HepG2 (cell line): ENCODE measurements at regions not wholly inside any gene's neighbourhood (a gene's known extent, or its start where the extent isn't known, plus 50 kb on each side); places are given as distances from the start of the nearest gene placed in this dataset.

Experiments used
- ATAC-seq: fragments of 200-7000 bp; cut with Tn5 transposase; 3 replicates; pipeline ENCODE4 v1.9.1; 2020; ENCODE audit warnings: mild to moderate bottlenecking, moderate library complexity
- BruUV-seq: library from RNA; stranded (reverse); fragments of 400-500 nt; replicated peaks from 2 replicates; lab custom pipeline; 2021; lab: Mats Ljungman, UMichigan
- CTCF ChIA-PET: fragments of 300-600 bp; formaldehyde crosslinking; extraction: SDS; loops from one replicate; lab custom pipeline; 2021; ENCODE audit warnings: low total read pairs, inconsistent platforms, low intra/inter-chr PET ratio; lab: Yijun Ruan, JAX
- POLR2A ChIA-PET: fragments of 350-600 bp; sonication (Branson Sonifier 250); formaldehyde crosslinking; loops from one replicate; lab custom pipeline; 2020; ENCODE audit warnings: antibody characterized with exemption, inconsistent platforms; lab: Yijun Ruan, JAX
- DNase-seq: peaks from one replicate; pipeline ENCODE4 v3.0.0-alpha.2; 2015; ENCODE audit warnings: low spot score
- FAIRE-seq: peaks from 3 replicates; lab custom pipeline; 2011; peaks lifted over from hg19 to GRCh38; lab: Jason Lieb, UNC
- H2AFZ ChIP-seq: one replicate; pipeline ENCODE4 v1.6.1; 2011; ENCODE audit warnings: low read length, inconsistent platforms
- H3K27ac ChIP-seq: fragments of 300-600 bp; 3 replicates; pipeline ENCODE4 v1.8.0; 2011; ENCODE audit warnings: mixed run types, mild to moderate bottlenecking, mixed read lengths, low read length, inconsistent platforms; ENCODE audit not compliant: insufficient read depth; ENCODE audit errors: extremely low read length
- H3K27me3 ChIP-seq, 2 experiments: fragments of 200-600 bp in 1 of 2; 2 replicates in 1 of 2; 3 replicates in 1 of 2; pipeline versions ENCODE4 v1.6.0 to v1.8.0; 2011; ENCODE audit warnings: low read length in 2 of 2, mild to moderate bottlenecking in 2 of 2, moderate library complexity in 2 of 2, inconsistent platforms in 1 of 2; ENCODE audit not compliant: insufficient read depth in 2 of 2, control insufficient read depth in 1 of 2
- H3K36me3 ChIP-seq, 2 experiments: fragments of 200-600 bp in 1 of 2; replicated peaks in 1 of 2; 2 replicates in 1 of 2; 3 replicates in 1 of 2; pipeline versions ENCODE4 v1.5.1 to v1.8.0; 2011; ENCODE audit warnings: low read length in 2 of 2, inconsistent platforms in 1 of 2; ENCODE audit not compliant: insufficient read depth in 2 of 2, control insufficient read depth in 1 of 2
- H3K4me1 ChIP-seq: 2 replicates; pipeline ENCODE4 v1.5.1; 2012; ENCODE audit warnings: low read length, inconsistent platforms; ENCODE audit not compliant: insufficient read depth
- H3K4me2 ChIP-seq: 2 replicates; pipeline ENCODE4 v1.6.0; 2011; ENCODE audit warnings: low read depth, low read length, inconsistent platforms
- H3K4me3 ChIP-seq, 3 experiments: fragments of 200-600 bp in 1 of 3; sonication (generic), shearing (Covaris generic) in 1 of 3; replicated peaks in 1 of 3; 2 replicates each; pipeline ENCODE4 v1.5.1; 2011 to 2016; ENCODE audit warnings: low read length in 3 of 3, inconsistent platforms in 2 of 3, low read depth in 2 of 3, mild to moderate bottlenecking in 2 of 3, control low read depth in 1 of 3, mixed read lengths in 1 of 3; ENCODE audit not compliant: insufficient read depth in 1 of 3
- H3K79me2 ChIP-seq: one replicate; pipeline ENCODE4 v1.6.1; 2011; ENCODE audit warnings: low read length, inconsistent platforms; ENCODE audit not compliant: insufficient read depth
- H3K9ac ChIP-seq: 2 replicates; pipeline ENCODE4 v1.6.0; 2011; ENCODE audit warnings: mild to moderate bottlenecking, low read depth, low read length, inconsistent platforms; ENCODE audit not compliant: insufficient read depth
- H3K9me3 ChIP-seq: 2 replicates; pipeline ENCODE4 v1.5.1; 2012; ENCODE audit warnings: mild to moderate bottlenecking, low read length
- H4K20me1 ChIP-seq: 2 replicates; pipeline ENCODE4 v1.6.0; 2011; ENCODE audit warnings: inconsistent platforms, mild to moderate bottlenecking, low read length, moderate library complexity; ENCODE audit not compliant: insufficient read depth
- ARNT2 ChIP-seq: sonication (generic); formaldehyde crosslinking; IDR thresholded peaks from 2 replicates; pipeline ENCODE4 v1.8.0; 2022; ENCODE audit warnings: mild to moderate bottlenecking, low read depth, missing genetic modification reagents, moderate library complexity
- CEBPG ChIP-seq: IDR thresholded peaks from 2 replicates; pipeline ENCODE4 v1.6.1; 2016
- CTCF ChIP-seq: sonication (generic); formaldehyde crosslinking; IDR thresholded peaks from 2 replicates; pipeline ENCODE4 v1.5.0; 2020; ENCODE audit warnings: mild to moderate bottlenecking, missing genetic modification reagents, moderate library complexity
- GPN1 ChIP-seq: sonication (generic); formaldehyde crosslinking; IDR thresholded peaks from 2 replicates; pipeline ENCODE4 v1.5.1; 2020; ENCODE audit warnings: missing genetic modification reagents, borderline replicate concordance
- HDAC6 ChIP-seq: fragments of 200-600 bp; sonication (generic); IDR thresholded peaks from 2 replicates; pipeline ENCODE4 v1.7.0; 2017; ENCODE audit warnings: mild to moderate bottlenecking, antibody characterized with exemption, low read length, low read depth
- HHEX ChIP-seq: IDR thresholded peaks from 2 replicates; pipeline ENCODE4 v1.6.1; 2016; ENCODE audit warnings: control low read depth
- HMG20B ChIP-seq: conservative IDR thresholded peaks from 2 replicates; pipeline ENCODE4 v1.6.1; 2016; ENCODE audit warnings: missing genetic modification reagents, missing compliant biosample characterization
- KAT2B ChIP-seq: fragments of 150-350 bp; IDR thresholded peaks from 2 replicates; pipeline ENCODE4 v1.6.1; 2014; ENCODE audit warnings: low read depth, low read length, borderline replicate concordance
- PBX3 ChIP-seq: sonication (generic); formaldehyde crosslinking; IDR thresholded peaks from 2 replicates; pipeline ENCODE4 v1.8.1; 2023; ENCODE audit warnings: missing genetic modification reagents, inconsistent platforms, borderline replicate concordance
- POLR2AphosphoS2 ChIP-seq: IDR thresholded peaks from 2 replicates; pipeline ENCODE4 v1.6.1; 2011; ENCODE audit warnings: low read depth, low read length, improper control_type of control experiment
- RARG ChIP-seq: sonication (generic); formaldehyde crosslinking; IDR thresholded peaks from 2 replicates; pipeline ENCODE4 v1.4.0; 2020; ENCODE audit warnings: low read depth, mild to moderate bottlenecking, missing genetic modification reagents
- RCOR2 ChIP-seq: IDR thresholded peaks from 2 replicates; pipeline ENCODE4 v1.6.1; 2016; ENCODE audit warnings: missing biosample characterization, missing genetic modification reagents
- SRSF4 ChIP-seq: fragments of 200-400 bp; formaldehyde crosslinking; IDR thresholded peaks from one replicate; pipeline ENCODE4 v1.6.1; 2018; ENCODE audit warnings: mild to moderate bottlenecking, low read depth, low read length, moderate library complexity; ENCODE audit not compliant: poor library complexity, severe bottlenecking
- STAT5B ChIP-seq: sonication (generic); formaldehyde crosslinking; IDR thresholded peaks from 2 replicates; pipeline ENCODE4 v1.4.0; 2020; ENCODE audit warnings: missing genetic modification reagents
- TBX3 ChIP-seq: fragments of 450-650 bp; IDR thresholded peaks from 2 replicates; pipeline ENCODE4 v1.6.1; 2017; ENCODE audit warnings: antibody characterized with exemption, mild to moderate bottlenecking, inconsistent platforms, borderline replicate concordance
- TCF7L2 ChIP-seq: IDR thresholded peaks from 2 replicates; pipeline ENCODE4 v1.6.1; 2011; ENCODE audit warnings: mild to moderate bottlenecking, low read depth, low read length, moderate library complexity
- TFDP1 ChIP-seq: IDR thresholded peaks from 2 replicates; pipeline ENCODE4 v1.6.1; 2016; ENCODE audit warnings: missing compliant biosample characterization, missing genetic modification reagents, borderline replicate concordance
- ZFP36L2 ChIP-seq: sonication (generic); formaldehyde crosslinking; IDR thresholded peaks from 2 replicates; pipeline ENCODE4 v1.4.0; 2020; ENCODE audit warnings: missing genetic modification reagents
- ZFP90 ChIP-seq: sonication (generic); formaldehyde crosslinking; IDR thresholded peaks from 2 replicates; pipeline ENCODE4 v1.8.0; 2022; ENCODE audit warnings: missing genetic modification reagents, mild to moderate bottlenecking, inconsistent platforms, borderline replicate concordance
- ZNF235 ChIP-seq: sonication (generic); formaldehyde crosslinking; IDR thresholded peaks from 2 replicates; pipeline ENCODE4 v1.8.1; 2023; ENCODE audit warnings: mild to moderate bottlenecking, missing genetic modification reagents, borderline replicate concordance
- ZNF335 ChIP-seq: sonication (generic); formaldehyde crosslinking; IDR thresholded peaks from 2 replicates; pipeline ENCODE4 v1.4.0; 2020; ENCODE audit warnings: missing genetic modification reagents
- ZNF773 ChIP-seq: sonication (generic); formaldehyde crosslinking; IDR thresholded peaks from 2 replicates; pipeline ENCODE4 v1.4.0; 2020; ENCODE audit warnings: missing genetic modification reagents, borderline replicate concordance
- ZSCAN22 ChIP-seq: sonication (generic); formaldehyde crosslinking; IDR thresholded peaks from 2 replicates; pipeline ENCODE4 v1.4.0; 2020; ENCODE audit warnings: mild to moderate bottlenecking, missing genetic modification reagents
- ZSCAN29 ChIP-seq: sonication (generic); formaldehyde crosslinking; conservative IDR thresholded peaks from 2 replicates; pipeline ENCODE4 v1.4.0; 2020; ENCODE audit warnings: mild to moderate bottlenecking, missing genetic modification reagents
- WGBS: methylation state at CpG from one replicate; pipeline ENCODE4 v1.1.6; 2017; ENCODE audit warnings: low lambda C conversion rate; 5-methylcytosine and 5-hydroxymethylcytosine counted together
- in situ Hi-C: cut with HindIII; loops from 2 replicates; pipeline ENCODE4 v1.10.0; 2017; ENCODE audit warnings: low pct_unique_long_range_greater_than_20kb; ENCODE audit not compliant: extremely low pct_ligation_motif_present
- intact Hi-C: fragments of 100-400 bp; cut with micrococcal nuclease; formaldehyde crosslinking; loops from one replicate; pipeline ENCODE4 v1.10.0; 2022; ENCODE audit not compliant: unreplicated experiment

- TF ChIP-seq KAT2B (no peak), GPN1 (CRISPR knock-in tag) (no peak), RCOR2 (CRISPR knock-in tag) (no peak), RARG (CRISPR knock-in tag) (no peak), ZNF335 (CRISPR knock-in tag) (no peak), PBX3 (no peak), ZFP90 (CRISPR knock-in tag) (no peak), ZSCAN29 (CRISPR knock-in tag) (no peak), HHEX (CRISPR knock-in tag) (no peak), ZFP36L2 (CRISPR knock-in tag) (no peak), ZNF235 (no peak), CEBPG (CRISPR knock-in tag) (no peak)
Measured at GRCh38 chr12:90343966-90344365, 611.0 kb downstream of the CCER1 start (continued).

- Histone ChIP-seq H3K4me3 (no peak overlapping the region), H3K36me3 (no peaks in the 10 kb centered on the region), H2AFZ (no peak overlapping the region), H3K9me3 (no peaks in the 10 kb centered on the region; the same call in none of the 2 replicates), H3K9ac (no peak overlapping the region), H3K79me2 (no peaks in the 10 kb centered on the region), H3K27ac (no peak overlapping the region), H4K20me1 (no peaks in the 10 kb centered on the region), H3K4me2 (no peak overlapping the region), H3K27me3 (no peaks in the 10 kb centered on the region; a peak in 1 of 5 replicates), H3K4me1 (no peaks in the 10 kb centered on the region)
- WGBS: 0% methylated on average over 1 of the region's 2 CpGs
- POLR2A ChIA-PET: no interaction called here
- DNase-seq (no peak), FAIRE-seq (no peak), ATAC-seq (no peak)
- in situ Hi-C loops: no loop called here
- CTCF ChIA-PET: no interaction called here
- no TSS peak for BruUV-seq
- intact Hi-C loops: no loop called here
- TF ChIP-seq CTCF (CRISPR knock-in tag) (no peak), ZSCAN22 (no peak), RCOR2 (CRISPR knock-in tag) (no peak), TCF7L2 (no peak), SRSF4 (no peak), STAT5B (CRISPR knock-in tag) (no peak), ZNF773 (CRISPR knock-in tag) (no peak), POLR2AphosphoS2 (no peak), HDAC6 (no peak), ARNT2 (CRISPR knock-in tag) (no peak), HMG20B (CRISPR knock-in tag) (no peak), TBX3 (no peak), TFDP1 (CRISPR knock-in tag) (no peak)
Measured at GRCh38 chr12:90342081-90342480, 612.9 kb downstream of the CCER1 start.
